ENCODE measurements at regions not wholly inside any gene's neighbourhood (a gene's known extent, or its start where the extent isn't known, plus 50 kb on each side); places are given as distances from the start of the nearest gene placed in this dataset.

- TF ChIP-seq POLR2A (IDR thresholded peaks at IDR 0.05) = no peak
- TF ChIP-seq CTCF (IDR thresholded peaks at IDR 0.05) = no peak
These were observed 630.6 kb downstream of the LMO4 start for GRCh38 chr1:87959236-87959635.

Measured in testis (tissue), 2 donors.